Transverse colon (tissue), 3 donors: ENCODE measurements at regions not wholly inside any gene's neighbourhood (a gene's known extent, or its start where the extent isn't known, plus 50 kb on each side); places are given as distances from the start of the nearest gene placed in this dataset.

Experiments
- EP300 ChIP-seq: sonication (generic); formaldehyde crosslinking; IDR thresholded peaks from one replicate; pipeline ENCODE4 v1.6.1; 2017; ENCODE audit warnings: antibody characterized with exemption, low read depth
- TF ChIP-seq, protein P1 (sequence below), 5 experiments: fragments of 200-600 bp in 3 of 5; fragments of 450-650 bp in 2 of 5; sonication (generic) in 3 of 5; IDR thresholded peaks; 1 replicate in 2 of 5; 2 replicates in 3 of 5; pipeline ENCODE4 v1.5.1; 2016 to 2017; ENCODE audit warnings: antibody characterized with exemption in 5 of 5, inconsistent platforms in 3 of 5, mild to moderate bottlenecking in 2 of 5, moderate library complexity in 1 of 5

DNA sequence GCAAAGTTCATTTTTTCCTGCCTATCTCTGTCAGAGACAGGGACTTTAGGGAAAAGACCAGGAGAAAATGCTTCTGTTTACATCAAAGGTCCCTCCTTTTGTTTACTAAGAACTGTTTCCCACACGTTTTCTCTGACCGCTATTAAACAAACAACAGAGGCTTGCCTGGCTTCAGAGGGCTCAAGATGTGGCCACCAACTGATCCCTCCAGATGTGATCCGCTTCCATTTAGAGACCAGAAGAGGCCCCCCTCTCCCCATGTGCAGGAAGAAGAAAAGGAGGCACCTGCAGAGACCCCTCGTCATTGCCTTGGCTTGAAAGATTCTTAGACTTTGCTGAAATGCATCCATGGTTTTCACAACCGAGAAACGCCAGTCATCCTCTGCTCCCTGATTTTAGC is 217.9 kb upstream of the PWP1 start:
- TF ChIP-seq, protein P1, sequence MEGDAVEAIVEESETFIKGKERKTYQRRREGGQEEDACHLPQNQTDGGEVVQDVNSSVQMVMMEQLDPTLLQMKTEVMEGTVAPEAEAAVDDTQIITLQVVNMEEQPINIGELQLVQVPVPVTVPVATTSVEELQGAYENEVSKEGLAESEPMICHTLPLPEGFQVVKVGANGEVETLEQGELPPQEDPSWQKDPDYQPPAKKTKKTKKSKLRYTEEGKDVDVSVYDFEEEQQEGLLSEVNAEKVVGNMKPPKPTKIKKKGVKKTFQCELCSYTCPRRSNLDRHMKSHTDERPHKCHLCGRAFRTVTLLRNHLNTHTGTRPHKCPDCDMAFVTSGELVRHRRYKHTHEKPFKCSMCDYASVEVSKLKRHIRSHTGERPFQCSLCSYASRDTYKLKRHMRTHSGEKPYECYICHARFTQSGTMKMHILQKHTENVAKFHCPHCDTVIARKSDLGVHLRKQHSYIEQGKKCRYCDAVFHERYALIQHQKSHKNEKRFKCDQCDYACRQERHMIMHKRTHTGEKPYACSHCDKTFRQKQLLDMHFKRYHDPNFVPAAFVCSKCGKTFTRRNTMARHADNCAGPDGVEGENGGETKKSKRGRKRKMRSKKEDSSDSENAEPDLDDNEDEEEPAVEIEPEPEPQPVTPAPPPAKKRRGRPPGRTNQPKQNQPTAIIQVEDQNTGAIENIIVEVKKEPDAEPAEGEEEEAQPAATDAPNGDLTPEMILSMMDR (IDR thresholded peaks at IDR 0.05), result no peak
- no peak for TF ChIP-seq EP300
